Motor neuron (in vitro differentiated cells): ENCODE measurements at regions not wholly inside any gene's neighbourhood (a gene's known extent, or its start where the extent isn't known, plus 50 kb on each side); places are given as distances from the start of the nearest gene placed in this dataset.

Experiments
- ATAC-seq, 8 experiments: fragments of 200-7000 bp; cut with Tn5 transposase; replicated peaks in 6 of 8; 2 replicates each; pipeline ENCODE4 v1.8.0; 2021; ENCODE audit warnings: mild to moderate bottlenecking in 8 of 8, moderate library complexity in 8 of 8
- H3K27ac ChIP-seq, 2 donors: fragments of 250-450 bp; sonication (Bioruptor Pico); 2 replicates each; pipeline ENCODE4 v1.9.0; 2021; ENCODE audit warnings: antibody characterized with exemption in 2 of 2, mild to moderate bottlenecking in 2 of 2, moderate library complexity in 1 of 2
- H3K4me1 ChIP-seq, 2 donors: fragments of 250-450 bp; sonication (Bioruptor Pico); replicated peaks in 1 of 2; 2 replicates each; pipeline ENCODE4 v1.6.1; 2021; ENCODE audit warnings: antibody characterized with exemption in 2 of 2, mild to moderate bottlenecking in 2 of 2, moderate library complexity in 1 of 2
- H3K4me3 ChIP-seq, 5 donors: fragments of 250-450 bp; sonication (Bioruptor Pico); 2 replicates each; pipeline ENCODE4 v1.9.0; 2021; ENCODE audit warnings: antibody characterized with exemption in 5 of 5, mild to moderate bottlenecking in 5 of 5, moderate library complexity in 4 of 5
- WGBS, 10 experiments: fragments of 450-650 bp; shearing (Covaris generic); methylation state at CpG; one replicate each; pipeline ENCODE4 v1.0.0; 2022; 5-methylcytosine and 5-hydroxymethylcytosine counted together
- in situ Hi-C, 9 experiments: fragments of 400-800 bp; cut with MboI; loops; one replicate each; pipeline ENCODE4 v1.15.0; 2021; ENCODE audit warnings: low sequenced_read_pairs in 9 of 9, low pct_unique_long_range_greater_than_20kb in 2 of 9; ENCODE audit not compliant: unreplicated experiment in 9 of 9

DNA sequence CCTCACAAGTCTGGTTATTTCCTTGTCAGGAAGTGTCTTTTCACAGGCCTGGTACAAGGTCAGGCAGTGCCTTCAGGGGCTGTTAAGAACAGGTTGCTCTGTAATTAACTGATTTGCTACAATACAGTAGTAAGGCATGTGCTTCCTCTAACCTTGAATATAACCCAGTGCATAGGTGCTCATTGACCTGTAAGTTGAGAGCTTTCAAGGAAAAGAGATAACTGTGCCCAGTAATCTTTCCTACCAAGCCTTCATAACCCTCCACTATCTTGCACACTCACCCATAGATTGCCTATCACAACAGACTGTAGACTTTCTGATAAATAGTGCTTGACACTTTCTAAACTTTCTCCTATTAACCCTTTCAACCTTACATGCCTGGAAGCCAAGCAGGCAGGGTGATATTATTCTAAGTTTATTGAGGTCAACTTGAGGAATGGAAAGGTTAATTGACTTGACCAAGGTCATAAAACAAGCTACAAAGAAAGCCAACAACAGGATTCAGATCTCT is 148.1 kb downstream of the PPARGC1A start:
- H3K27ac ChIP-seq = no peak overlapping the region
- no peak for ATAC-seq
- H3K4me3 ChIP-seq = no peak overlapping the region
- no peaks in the 10 kb centered on the region for H3K4me1 ChIP-seq
- in situ Hi-C loops = no loop called here

DNA sequence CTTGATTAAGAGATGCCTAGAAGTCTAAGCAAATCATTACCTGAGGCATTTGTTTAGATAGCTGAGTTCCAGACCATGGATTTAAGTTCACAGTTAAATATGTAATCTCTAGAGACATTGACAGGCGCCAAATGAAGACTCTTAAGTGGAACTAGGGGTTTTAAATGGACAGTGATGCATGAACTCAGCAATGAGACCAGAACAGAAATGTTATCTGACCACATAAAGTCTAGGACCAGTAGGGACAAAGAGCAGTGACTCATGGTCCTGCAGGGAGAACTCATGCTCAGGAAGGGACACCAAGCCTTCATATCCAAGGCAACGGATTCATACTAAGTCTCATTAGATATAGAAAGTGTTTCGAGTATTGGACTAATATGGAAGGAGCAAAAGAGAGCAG is 152.3 kb downstream of the PPARGC1A start:
- no peak for ATAC-seq
- WGBS, 10 experiments = 0 to 100% (median 88%) methylated on average over 1 to 3 of the region's 3 CpGs
- H3K4me1 ChIP-seq = no peaks in the 10 kb centered on the region
- H3K27ac ChIP-seq = no peak overlapping the region
- no peak overlapping the region for H3K4me3 ChIP-seq
- in situ Hi-C loops = no loop called here

DNA sequence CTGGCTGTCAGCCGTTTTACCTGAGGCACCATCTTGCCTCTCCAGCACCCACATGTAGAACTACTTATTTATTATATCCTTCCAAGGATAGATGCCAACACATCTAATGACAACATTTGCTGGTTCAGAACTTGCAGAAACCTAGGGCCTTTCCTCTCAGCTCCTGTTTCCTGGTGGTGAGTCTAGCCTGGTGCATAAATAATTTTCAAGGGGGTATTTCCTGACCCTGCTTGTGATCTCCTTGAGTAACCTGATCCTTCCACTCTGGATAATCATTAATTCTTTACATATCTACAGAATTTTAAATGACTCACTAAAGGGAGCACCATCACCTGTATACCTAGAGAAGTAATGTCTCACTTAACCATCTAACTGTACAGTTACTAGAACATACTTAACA is 153.4 kb downstream of the PPARGC1A start:
- WGBS, 10 experiments = 0 to 100% (median 85%) methylated on average over 1 of the region's 1 CpG; no CpG with 5 or more reads in 4 of the 10 experiments
- no peak overlapping the region for H3K4me3 ChIP-seq
- no peaks in the 10 kb centered on the region for H3K4me1 ChIP-seq
- H3K27ac ChIP-seq = no peak overlapping the region
- in situ Hi-C loops = no loop called here
- ATAC-seq = no peak

DNA sequence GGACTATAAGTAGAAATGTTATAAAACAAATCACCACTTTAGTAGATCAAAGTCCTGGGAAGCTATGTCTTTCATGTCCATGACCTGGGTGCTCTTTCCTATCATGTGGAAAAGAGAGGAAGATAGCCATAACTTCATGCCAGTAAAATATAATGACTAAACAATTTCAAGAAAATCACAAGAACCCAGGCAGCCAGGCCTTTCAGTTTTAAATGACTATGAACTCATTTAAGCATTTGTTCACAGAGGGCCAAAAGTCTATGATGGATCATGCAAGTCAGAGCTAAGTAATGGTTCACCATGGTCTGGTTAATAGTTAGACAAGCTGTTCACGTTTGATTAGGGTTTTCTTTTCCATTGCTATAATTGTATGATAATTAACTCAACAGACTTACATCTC is 155.8 kb downstream of the PPARGC1A start:
- Histone ChIP-seq H3K27ac (no peak overlapping the region), H3K4me1 (no peaks in the 10 kb centered on the region), H3K4me3 (no peak overlapping the region)
- in situ Hi-C loops = no loop called here
- 0 to 40% (median 6%) methylated on average over 1 of the region's 1 CpG; no CpG with 5 or more reads in 6 of the 10 experiments for WGBS, 10 experiments
- no peak for ATAC-seq

DNA sequence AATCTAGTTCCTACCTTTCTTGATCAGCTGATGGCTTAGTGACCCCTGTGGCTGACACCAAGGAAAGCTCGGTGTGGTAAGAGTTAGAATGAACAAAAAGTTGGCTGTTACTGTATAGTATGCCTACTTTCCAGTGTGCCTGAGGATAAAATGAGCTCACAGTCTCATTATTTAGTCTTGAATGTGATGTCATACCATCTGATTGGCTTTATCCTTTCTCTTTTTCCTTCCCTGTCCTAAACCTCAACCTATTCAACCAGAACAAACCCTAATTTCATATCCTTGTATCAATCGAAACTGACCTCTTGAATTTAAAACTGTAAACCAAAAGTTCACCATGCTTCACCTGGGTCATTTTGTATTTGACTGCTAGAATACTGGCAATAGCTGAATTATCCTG is 156.4 kb downstream of the PPARGC1A start:
- Histone ChIP-seq H3K27ac (no peak overlapping the region), H3K4me3 (no peak overlapping the region), H3K4me1 (no peaks in the 10 kb centered on the region)
- no peak for ATAC-seq
- 9 to 100% (median 80%) methylated on average over 1 to 2 of the region's 2 CpGs; no CpG with 5 or more reads in 3 of the 10 experiments for WGBS, 10 experiments
- in situ Hi-C loops = no loop called here

DNA sequence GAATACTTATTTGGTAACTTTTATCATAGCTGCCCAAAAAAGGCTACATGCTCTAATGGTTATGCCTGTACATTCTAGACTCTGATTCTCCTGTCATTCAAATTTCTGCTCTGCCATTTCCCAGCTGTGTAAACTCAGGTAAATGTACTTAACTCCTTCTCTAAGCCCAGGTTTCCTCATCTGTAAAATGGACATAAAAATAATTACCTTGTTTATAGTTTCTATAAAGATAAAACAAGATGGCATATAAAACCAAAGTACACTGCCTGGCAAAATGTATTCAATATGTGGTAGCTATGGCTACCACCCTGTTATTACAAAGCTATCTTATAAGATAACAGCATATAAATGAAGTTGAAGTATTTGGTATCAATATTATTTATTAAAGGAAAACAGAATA is 158.8 kb downstream of the PPARGC1A start:
- Histone ChIP-seq H3K4me3 (no peak overlapping the region), H3K27ac (no peak overlapping the region), H3K4me1 (no peaks in the 10 kb centered on the region)
- ATAC-seq = no peak
- in situ Hi-C loops = no loop called here

DNA sequence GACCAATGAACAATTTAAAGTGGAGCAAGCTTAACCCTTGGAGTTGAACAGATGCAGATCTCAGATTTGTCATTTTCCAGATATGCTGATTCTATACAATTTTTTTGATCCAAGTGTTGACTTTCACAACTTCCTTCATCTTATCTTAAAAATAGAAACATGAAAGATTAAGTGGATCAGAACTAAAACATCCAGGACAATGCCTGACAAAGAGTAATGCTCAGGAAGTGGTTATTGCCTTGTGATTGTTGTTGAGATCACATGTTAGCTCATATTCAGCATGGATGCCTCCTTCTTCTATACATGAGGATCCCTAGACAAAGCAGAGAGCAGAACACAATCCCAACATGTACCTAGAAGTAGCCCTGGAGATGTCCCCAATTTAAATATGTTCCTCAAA is 160.9 kb downstream of the PPARGC1A start:
- H3K27ac ChIP-seq = no peak overlapping the region
- in situ Hi-C loops = no loop called here
- H3K4me3 ChIP-seq = no peak overlapping the region
- H3K4me1 ChIP-seq = no peaks in the 10 kb centered on the region
- ATAC-seq = no peak

DNA sequence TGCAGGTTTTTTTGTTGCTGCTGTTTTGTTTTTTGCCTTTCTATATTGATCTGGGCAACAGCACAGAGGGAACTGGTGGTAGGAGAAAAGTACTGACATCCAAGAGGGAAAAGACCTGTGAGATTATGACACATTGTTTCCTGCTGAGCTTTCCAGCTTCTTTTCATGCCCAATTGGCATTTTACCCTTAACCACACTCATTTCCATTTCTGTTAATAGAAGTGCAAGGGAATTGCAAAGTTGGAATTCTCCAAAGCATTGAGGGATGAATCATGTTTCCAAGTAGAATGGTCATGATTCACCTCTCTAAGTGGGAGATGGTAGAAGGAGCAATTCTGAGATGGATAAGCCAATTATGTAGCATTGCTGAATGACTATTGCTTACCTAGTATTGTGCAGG is 161.5 kb downstream of the PPARGC1A start:
- peak in 6 of 8 experiments; percentile 33 to 99 (median 81) for ATAC-seq
- H3K27ac ChIP-seq = no peak overlapping the region
- no peaks in the 10 kb centered on the region for H3K4me1 ChIP-seq
- in situ Hi-C loops = no loop called here
- no peak overlapping the region for H3K4me3 ChIP-seq

DNA sequence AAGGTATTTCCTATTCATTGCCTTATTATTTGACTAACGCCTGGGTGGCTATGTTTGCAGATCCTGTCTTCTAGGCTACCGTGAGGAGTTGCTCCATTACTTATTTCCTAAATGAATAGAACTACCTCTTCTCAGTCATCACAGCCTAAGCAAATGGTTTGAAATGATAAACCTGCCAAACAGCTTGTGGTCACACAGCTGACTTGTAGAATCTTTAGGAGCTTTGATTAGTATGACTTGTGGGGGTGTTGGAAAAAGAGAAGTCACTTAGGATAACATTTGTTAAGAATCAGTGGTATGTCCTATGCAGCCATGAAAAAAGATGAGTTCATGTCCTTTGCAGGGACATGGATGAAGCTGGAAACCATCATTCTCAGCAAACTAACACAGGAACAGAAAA is 169.3 kb downstream of the PPARGC1A start:
- no peak overlapping the region for H3K4me3 ChIP-seq
- H3K27ac ChIP-seq = no peak overlapping the region
- ATAC-seq = no peak
- in situ Hi-C loops = no loop called here
- H3K4me1 ChIP-seq = no peaks in the 10 kb centered on the region
- 0 to 100% (median 89%) methylated on average over 1 to 2 of the region's 2 CpGs; no CpG with 5 or more reads in 2 of the 10 experiments for WGBS, 10 experiments

DNA sequence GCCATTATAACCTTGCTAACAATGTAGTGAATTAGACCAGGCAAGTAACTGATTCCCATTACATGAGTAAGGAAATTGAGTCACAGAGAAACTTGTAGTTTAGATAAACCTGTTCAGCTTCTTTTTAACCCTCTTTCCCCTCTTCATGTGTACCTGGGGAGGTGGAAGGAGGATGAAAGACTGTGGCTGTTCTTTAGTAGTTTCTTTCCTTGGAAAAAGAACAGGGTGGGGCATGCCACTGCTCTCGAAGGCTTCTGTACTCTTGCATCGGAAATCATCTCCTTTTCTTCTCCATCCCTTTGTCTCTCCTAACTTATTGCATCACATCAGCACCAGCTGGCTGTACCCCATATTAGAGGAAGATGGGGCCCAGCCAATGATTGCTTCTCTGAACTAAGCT is 171.4 kb downstream of the PPARGC1A start:
- WGBS, 10 experiments = 25 to 100% (median 83%) methylated on average over 1 to 2 of the region's 2 CpGs; no CpG with 5 or more reads in 2 of the 10 experiments

DNA sequence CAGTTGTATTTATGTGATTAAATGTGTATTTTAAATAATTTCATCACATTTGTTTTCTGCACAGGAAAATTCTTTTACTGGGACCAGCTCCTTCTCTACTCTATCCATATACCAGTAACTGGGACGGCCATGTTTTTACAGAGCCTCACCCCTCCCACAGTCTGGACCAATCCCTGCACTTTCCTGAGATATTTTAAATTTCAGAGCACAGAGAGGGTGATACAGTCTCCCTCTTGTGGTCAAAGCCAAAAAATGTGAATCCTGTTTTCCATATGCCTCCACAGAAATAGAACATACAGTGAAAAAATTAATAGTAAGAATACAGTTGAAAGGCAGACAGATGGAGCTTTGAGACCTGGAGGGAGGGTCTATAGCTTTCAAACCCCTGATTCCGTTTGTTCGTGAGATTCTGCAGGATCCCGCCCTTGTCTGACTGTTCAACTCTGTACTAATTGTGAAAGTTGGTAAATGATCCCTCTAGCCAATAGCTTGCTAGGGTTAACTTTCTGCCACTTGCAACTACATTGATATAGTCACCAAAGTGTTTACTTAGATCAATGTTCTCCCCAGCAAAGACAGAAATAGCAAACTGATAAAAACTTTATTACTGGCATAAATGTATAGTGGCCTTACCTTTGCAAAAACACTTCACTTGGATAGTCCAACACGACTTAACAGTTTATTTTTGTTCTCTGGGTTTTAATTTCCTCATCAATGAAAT is 172.2 kb downstream of the PPARGC1A start:
- Histone ChIP-seq H3K4me3 (no peak overlapping the region), H3K4me1 (no peaks in the 10 kb centered on the region), H3K27ac (no peak overlapping the region)
- peak in 2 of 8 experiments; percentile 35 to 58 for ATAC-seq
- WGBS, 10 experiments = 54 to 100% (median 85%) methylated on average over 1 to 5 of the region's 5 CpGs
- in situ Hi-C loops = no loop called here

More for the DNA sequence above, 171.4 kb downstream of the PPARGC1A start:
- no peaks in the 10 kb centered on the region for H3K4me1 ChIP-seq
- H3K27ac ChIP-seq = no peak overlapping the region
- no peak for ATAC-seq
- in situ Hi-C loops = no loop called here
- H3K4me3 ChIP-seq = no peak overlapping the region

DNA sequence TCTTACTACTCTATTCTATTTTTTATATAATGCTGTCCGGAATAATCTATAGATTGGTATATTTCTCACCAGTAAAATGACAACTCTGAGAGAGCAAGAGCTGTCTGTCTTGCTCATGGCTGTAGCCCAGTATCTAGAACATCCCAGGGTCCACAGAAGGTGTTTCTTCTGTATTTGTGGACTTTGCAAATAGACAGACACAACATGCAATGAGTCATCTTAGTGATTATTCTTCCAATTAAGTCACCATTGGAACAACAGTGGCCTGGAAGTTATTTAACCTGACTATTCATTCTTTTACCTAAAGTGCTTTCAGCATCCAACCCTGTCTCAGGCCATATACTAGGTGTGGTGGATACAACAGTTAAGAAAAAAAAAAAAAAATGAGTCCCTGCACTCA is 179.5 kb downstream of the PPARGC1A start:
- ATAC-seq = no peak
- WGBS, 10 experiments = 17 to 100% (median 100%) methylated on average over 1 of the region's 1 CpG; no CpG with 5 or more reads in 2 of the 10 experiments
- in situ Hi-C loops = no loop called here
- Histone ChIP-seq H3K4me1 (no peaks in the 10 kb centered on the region), H3K27ac (no peak overlapping the region), H3K4me3 (no peak overlapping the region)

DNA sequence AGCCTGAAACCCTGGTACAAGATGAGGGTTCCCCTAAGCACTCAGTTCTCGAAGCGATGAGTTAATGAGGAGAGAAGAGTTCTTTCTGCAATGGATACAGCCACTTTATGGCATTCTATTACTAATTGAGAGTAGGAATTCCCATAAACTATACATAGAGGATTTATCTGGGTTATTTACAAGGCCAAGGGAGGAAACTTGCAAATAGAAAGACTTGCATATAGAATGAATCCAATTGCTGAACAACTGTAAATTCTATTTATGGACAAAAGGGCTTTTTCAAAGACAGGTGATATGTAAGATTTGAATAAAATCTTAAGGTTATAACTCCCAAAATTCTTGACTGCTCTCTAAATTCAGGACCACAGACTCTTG is 182.2 kb downstream of the PPARGC1A start:
- Histone ChIP-seq H3K4me3 (no peak overlapping the region), H3K4me1 (no peaks in the 10 kb centered on the region), H3K27ac (no peak overlapping the region)
- peak in 1 of 8 experiments; percentile 72 for ATAC-seq
- in situ Hi-C loops = no loop called here
- 10 to 40% methylated on average over 2 of the region's 2 CpGs; no CpG with 5 or more reads in 8 of the 10 experiments for WGBS, 10 experiments

DNA sequence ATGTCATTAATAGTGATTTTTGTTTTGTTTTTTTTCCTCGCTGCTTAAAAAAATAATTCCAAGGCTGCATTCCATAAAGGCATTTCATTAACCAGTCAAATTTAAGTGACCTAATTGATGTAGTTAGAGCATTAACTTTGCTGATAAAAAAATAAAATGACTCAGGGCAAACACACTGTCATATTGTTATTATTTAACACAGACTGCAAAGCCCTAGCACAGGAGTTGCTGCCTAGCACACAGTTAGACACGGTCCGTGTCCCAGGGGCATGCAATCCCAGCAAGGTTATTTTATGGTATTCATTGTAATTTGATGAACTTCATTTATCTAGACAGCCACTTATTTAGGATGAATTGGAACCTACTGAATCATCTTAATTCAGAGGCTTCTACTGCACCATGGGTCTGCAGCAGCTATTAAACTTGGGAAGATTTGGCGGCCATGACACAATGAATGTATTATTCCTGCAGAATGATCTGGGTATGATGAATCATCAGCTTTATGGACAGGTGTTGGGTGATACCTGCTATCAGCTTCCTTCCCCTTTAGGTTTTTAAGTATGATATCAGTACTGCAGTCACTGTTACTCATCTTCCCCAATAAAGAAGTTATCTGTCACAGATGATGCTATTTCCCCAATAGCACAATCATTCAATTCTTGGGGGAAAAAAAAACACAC is 182.7 kb downstream of the PPARGC1A start:
- Histone ChIP-seq H3K4me1 (no peaks in the 10 kb centered on the region), H3K4me3 (no peak overlapping the region), H3K27ac (no peak overlapping the region)
- peak in 4 of 8 experiments; percentile 40 to 48 (median 44) for ATAC-seq
- in situ Hi-C loops = no loop called here
- 44 to 100% (median 93%) methylated on average over 1 to 4 of the region's 4 CpGs for WGBS, 10 experiments
